Endothelial cell of umbilical vein (primary cell): ENCODE measurements at regions not wholly inside any gene's neighbourhood (a gene's known extent, or its start where the extent isn't known, plus 50 kb on each side); places are given as distances from the start of the nearest gene placed in this dataset.

Source experiments
- MAX ChIP-seq: IDR thresholded peaks from 2 replicates; pipeline ENCODE4 v1.6.1; 2011; ENCODE audit not compliant: insufficient read depth, insufficient read length
- POLR2A ChIP-seq: IDR thresholded peaks from 2 replicates; pipeline ENCODE4 v1.6.1; 2012; ENCODE audit warnings: low read depth, mild to moderate bottlenecking, control low read depth, low read length

DNA sequence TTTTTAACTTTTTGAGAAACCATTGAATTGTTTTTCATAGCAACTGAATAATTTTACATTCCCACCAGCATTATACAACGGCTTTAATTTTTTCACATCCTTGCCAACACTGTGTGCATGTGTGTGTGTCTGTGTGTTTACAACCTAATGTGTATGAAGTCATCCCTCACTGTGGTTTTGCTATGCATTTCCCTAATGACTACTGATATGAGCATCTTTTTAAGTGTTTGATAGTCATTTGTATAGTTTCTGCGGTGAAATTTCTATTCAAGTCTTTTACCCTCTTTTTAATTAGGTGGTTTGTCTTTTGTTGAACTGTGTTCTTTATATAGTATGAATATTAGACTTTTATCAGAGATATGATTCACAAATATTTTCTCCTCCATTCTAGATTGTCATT is 263.1 kb upstream of the COX7C start:
- TF ChIP-seq MAX (no peak), POLR2A (no peak)
